ENCODE measurements at regions not wholly inside any gene's neighbourhood (a gene's known extent, or its start where the extent isn't known, plus 50 kb on each side); places are given as distances from the start of the nearest gene placed in this dataset.

DNA sequence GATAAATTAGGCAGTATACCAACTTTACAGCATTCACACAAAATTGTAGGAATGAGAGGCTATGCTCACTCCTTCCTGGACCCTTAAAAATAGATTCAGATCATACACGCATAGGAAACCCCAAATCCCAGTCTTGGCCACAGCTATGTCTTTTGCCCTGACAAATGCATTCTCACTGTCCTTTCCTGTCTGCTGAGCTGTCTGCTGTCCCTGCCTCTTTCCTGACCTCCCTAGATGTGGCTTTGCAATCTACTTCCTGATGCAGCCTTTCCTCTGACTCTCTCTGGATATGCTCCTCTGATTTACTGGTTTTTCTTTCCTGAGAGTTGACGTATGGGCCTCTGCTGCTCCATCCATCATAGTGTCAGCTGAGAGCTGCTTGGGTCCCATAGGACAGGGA is 59.8 kb upstream of the SLC35F3 start:
- Mint-ChIP-seq H3K27me3 (no peaks in the 10 kb centered on the region), H3K4me1 (ENCODE audit: low read depth) (no peaks in the 10 kb centered on the region), H3K4me3 (no peak overlapping the region), H3K9me3 (peaks cover 8% of the 10 kb centered on the region), H3K27ac (no peak overlapping the region), H3K36me3 (ENCODE audit: low read depth) (no peaks in the 10 kb centered on the region)
- POLR2A ChIA-PET: no interaction called here
- DNase-seq (no peak), ATAC-seq (no peak)
- intact Hi-C loops (cut with micrococcal nuclease): no loop called here
- TF ChIP-seq, protein P1, sequence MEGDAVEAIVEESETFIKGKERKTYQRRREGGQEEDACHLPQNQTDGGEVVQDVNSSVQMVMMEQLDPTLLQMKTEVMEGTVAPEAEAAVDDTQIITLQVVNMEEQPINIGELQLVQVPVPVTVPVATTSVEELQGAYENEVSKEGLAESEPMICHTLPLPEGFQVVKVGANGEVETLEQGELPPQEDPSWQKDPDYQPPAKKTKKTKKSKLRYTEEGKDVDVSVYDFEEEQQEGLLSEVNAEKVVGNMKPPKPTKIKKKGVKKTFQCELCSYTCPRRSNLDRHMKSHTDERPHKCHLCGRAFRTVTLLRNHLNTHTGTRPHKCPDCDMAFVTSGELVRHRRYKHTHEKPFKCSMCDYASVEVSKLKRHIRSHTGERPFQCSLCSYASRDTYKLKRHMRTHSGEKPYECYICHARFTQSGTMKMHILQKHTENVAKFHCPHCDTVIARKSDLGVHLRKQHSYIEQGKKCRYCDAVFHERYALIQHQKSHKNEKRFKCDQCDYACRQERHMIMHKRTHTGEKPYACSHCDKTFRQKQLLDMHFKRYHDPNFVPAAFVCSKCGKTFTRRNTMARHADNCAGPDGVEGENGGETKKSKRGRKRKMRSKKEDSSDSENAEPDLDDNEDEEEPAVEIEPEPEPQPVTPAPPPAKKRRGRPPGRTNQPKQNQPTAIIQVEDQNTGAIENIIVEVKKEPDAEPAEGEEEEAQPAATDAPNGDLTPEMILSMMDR (IDR thresholded peaks at IDR 0.05): no peak
- CTCF ChIA-PET: interaction anchor here (1.0 kb wide), 1 partner anchor 450 kb away, joined by 3 read pairs; no protein-coding TSS in a partner anchor
